A172 (cell line): ENCODE measurements at regions not wholly inside any gene's neighbourhood (a gene's known extent, or its start where the extent isn't known, plus 50 kb on each side); places are given as distances from the start of the nearest gene placed in this dataset.
"Not testable (repeated sequence)": the region's sequence is repeated elsewhere in the genome, so short reads cannot be mapped to it uniquely, and the experiment has no call there.

ENCODE experiments used
- DNase-seq: peaks from one replicate; pipeline ENCODE4 v3.0.0-alpha.2; 2015; ENCODE audit warnings: low spot score

- no peak for DNase-seq
Observed at GRCh38 chr4:19159874-19160273, 1091.8 kb upstream of the SLIT2 start.

GRCh38 chr4:19158107-19158809 is 1093.4 kb upstream of the SLIT2 start:
- DNase-seq: no peak

DNA sequence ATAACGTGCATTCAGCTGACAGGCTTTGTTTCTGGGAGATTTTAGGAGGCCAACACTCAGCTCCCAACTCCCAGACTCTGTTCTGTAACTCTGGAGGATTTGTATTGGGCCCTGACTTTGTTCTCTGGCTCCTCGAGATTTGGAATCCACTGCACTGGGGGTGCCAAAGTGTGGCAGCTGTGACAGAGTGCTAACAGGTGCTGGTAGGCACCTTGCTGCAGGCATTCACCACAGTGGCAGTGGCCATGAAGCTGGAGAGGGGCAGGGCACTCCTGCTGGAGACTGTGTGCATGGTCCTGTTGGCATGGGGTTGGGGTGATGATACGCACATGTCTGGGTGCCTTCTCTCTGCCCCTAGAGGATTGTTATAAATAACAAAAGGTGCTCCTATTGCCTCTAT is 1094.9 kb upstream of the SLIT2 start:
- DNase-seq: no peak

GRCh38 chr4:19155568-19155967 is 1096.1 kb upstream of the SLIT2 start:
- no peak for DNase-seq

GRCh38 chr4:19154267-19154666 is 1097.4 kb upstream of the SLIT2 start:
- not testable (repeated sequence) for DNase-seq

DNA sequence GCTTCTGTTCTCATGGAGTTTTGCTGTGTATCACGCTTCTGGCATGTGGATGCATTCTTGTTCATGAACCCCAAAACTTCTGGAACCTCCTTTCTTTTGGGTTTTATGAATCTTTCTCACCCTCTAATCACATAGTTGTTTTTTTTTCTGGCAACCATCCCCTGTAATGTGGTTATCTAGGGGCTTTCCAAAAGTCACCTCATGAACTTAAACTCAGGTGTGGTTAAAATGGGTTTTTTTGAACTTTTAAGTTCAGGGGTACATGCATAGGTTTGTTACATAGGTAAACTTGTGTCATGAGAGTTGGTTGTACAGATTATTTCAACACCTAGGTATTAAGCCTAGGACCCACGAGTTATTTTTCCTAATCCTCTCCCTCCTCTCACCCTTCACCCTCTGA is 1099.4 kb upstream of the SLIT2 start:
- no peak for DNase-seq

GRCh38 chr4:19151684-19152083 is 1100.0 kb upstream of the SLIT2 start:
- no peak for DNase-seq

DNA sequence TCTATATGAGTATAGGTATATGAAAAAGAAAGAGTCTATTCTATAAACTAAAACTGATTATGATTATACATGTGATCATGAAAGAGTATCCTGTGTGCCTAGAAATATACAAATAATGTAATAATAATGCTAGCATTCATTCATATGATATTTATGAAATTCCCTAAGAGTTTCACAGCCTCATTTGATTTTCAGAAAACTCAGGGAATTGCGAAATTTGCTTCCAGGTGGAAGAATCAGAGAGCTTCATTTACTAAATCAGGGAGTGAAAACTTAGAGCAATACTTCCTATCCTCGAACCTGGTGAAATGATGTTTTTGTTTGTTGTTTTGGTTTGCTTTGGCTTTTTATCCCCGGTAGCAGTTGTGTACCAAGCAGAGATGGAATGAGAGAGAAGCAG is 1105.7 kb upstream of the SLIT2 start:
- no peak for DNase-seq

GRCh38 chr4:19135895-19136633 is 1114.5 kb upstream of the LCORL start:
- no peak for DNase-seq

- DNase-seq: no peak
Observed at GRCh38 chr4:19134685-19135084, 1113.1 kb upstream of the LCORL start.

GRCh38 chr4:19133315-19133714 is 1111.8 kb upstream of the LCORL start:
- no peak for DNase-seq

GRCh38 chr4:19130866-19131265 is 1109.3 kb upstream of the LCORL start:
- no peak for DNase-seq

DNA sequence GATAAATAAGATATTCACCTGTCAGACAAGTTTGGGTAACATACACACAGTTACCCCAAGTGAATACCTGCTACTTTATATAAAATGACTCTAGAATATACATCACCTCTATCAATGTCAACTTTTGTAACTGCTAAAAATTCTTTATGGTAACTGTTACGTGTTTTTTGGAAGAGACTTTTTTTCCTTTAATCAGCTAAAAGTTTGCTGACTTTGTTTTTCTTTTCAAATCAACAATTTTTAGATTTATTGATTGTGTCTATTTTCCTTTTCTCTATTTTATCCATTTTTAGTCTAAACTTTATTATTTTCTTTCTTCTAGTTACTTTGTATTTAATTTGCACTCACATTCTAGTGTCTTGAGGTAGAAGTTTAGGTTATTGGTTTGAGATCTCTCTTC is 1106.6 kb upstream of the LCORL start:
- DNase-seq: no peak

GRCh38 chr4:19126903-19127302 is 1105.3 kb upstream of the LCORL start:
- no peak for DNase-seq

DNA sequence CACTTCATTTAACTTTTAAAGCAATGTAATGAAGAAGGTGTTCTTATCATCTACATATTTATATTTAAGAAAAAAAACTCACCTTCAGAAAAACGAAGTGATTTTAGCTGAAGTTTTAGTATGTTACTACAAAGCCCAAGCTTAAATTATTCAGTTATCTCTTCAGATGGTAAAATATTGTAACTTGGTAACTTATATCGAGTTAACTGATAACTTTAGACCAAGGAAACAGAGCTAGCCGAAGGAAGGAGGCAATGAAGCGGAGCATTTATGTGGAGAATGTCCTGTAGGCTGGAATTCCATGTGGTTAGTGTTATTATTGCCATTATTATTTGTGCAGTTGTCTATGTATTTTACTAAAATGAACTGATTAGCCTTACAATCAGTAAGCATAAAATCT is 1102.1 kb upstream of the LCORL start:
- no peak for DNase-seq

DNA sequence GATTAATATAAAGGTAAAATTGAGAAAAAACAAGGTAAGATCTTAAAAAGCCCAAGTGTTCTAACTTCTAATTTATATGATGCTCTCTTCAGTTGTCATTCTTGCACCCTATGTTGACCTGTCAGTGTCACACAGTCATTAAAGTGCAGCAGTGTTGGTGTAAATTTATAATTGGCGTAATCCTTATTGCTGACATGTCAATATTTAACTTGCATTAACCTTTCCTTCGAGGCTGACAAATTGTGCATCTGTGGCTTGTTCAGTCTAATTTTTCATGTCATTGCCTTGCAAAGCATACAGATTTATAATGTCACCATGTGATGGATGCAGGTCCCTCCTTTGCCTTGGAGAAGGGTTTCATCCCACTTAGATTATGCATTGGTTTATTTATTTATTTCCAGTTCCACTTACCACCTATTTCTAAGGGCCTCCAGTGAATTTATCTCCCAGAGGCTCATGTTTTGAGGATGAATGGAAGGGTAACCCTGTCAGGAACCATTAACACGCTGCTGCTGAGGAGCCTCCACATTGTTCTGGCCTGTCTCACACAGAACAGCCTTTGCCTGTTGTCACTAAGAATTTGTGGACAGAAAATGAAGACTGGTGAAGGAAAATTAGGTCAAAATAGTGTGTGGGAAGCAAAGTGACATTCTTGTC is 1098.5 kb upstream of the LCORL start:
- no peak for DNase-seq

GRCh38 chr4:19117022-19117421 is 1095.5 kb upstream of the LCORL start:
- no peak for DNase-seq

GRCh38 chr4:19104176-19104575 is 1082.6 kb upstream of the LCORL start:
- no peak for DNase-seq

DNA sequence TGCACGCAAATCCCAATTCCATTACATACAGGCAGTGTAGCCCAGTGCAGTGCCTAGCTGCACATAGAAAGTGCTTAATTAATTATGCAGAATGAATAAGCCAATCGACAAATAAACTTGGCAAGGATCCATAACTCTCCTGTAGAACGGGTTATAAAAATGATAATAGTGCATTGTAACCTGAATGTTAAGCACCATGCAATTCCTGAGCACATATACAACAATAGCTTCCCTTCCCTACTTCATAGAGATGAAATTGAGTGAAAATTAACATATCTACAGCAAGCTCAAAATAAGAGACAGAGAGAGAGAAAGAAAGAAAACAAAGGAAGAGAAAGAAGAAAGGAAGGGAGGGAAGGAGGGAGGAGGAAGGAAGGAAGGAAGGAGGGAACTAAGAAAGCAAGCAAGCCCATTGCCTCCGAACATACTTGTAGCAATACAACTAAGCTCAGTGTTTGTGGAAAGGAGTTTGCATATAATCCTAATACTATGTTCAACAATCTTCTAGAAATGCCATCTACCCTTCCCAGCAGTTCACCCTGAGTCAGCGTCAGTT is 1074.0 kb upstream of the LCORL start:
- DNase-seq: no peak

DNA sequence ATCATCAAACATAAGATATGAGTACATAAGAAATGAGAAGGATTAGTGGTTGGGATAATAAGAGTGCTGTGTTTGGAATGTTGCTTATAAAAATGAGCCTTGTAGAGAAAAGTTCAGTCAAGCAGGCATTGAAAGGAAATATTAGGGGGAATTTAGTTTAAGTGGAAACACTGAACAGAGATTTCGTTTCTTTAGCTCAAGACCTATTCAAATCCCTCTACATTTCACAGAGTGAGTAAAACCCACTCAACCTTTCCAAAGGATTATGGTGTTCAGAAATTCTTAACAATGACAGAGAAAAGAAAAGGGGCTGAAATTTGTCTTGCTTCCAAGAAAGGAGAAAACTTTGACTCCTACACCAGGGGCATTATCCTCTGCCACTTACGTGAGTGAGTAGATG is 1072.4 kb upstream of the LCORL start:
- DNase-seq: no peak

GRCh38 chr4:19092797-19093196 is 1071.2 kb upstream of the LCORL start:
- no peak for DNase-seq

DNA sequence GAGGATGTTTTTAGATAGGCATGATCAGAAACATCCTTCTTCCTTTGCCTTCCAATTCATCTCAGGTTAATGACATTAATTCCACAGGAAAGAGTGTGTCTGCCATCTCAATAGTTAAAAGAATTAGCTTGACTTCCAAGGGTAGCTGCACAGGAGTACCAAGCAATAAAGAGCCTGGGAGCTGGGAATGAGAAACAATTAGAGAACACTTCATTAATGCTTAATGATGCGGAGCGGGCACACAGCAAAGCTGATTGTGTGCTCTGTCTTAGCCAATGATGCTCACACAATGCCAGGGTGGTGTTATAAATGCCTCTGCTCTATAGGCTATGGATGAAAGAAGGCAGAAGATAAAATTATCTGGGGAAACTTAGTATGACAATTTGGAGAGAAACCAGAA is 1052.5 kb upstream of the LCORL start:
- DNase-seq: no peak

DNA sequence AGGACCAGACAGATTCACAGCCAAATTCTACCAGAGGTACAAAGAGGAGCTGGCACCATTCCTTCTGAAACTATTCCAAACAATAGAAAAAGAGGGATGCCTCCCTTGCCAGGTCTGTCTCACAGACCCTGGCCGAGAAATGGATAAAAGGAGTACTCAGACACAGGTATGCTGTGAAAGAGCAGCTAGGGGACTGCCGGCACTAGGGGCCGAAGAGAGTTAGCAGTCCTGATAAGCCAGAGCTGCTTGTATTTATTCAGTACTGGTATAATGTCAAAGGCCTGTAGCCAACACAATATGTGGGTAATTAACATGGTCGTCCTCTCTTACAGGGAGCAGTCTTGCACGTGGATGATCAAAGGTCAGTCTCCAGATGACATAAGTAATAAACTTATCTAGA is 1042.1 kb upstream of the LCORL start:
- no peak for DNase-seq
